ENCODE measurements at regions not wholly inside any gene's neighbourhood (a gene's known extent, or its start where the extent isn't known, plus 50 kb on each side); places are given as distances from the start of the nearest gene placed in this dataset.

DNA sequence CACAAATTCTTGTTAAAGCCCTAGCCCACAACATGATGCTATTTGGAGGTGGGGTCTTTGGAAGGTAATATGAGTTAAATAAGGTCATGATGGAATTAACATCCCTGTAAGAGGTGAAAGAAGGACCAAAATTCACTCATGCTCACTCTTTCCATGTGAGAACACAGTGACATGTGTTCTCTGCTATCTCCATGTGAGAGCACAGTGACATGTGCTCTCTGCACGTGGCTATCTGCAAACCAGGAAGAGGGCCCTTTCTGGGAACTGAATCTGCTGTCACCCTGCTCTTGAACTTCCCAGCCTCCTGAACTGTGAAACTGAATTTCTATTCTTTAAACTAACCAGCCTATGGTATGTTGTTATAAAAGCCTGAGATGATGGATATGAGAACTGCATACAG is 1159.4 kb upstream of the ADGRB3 start:
- TF ChIP-seq, protein P1, sequence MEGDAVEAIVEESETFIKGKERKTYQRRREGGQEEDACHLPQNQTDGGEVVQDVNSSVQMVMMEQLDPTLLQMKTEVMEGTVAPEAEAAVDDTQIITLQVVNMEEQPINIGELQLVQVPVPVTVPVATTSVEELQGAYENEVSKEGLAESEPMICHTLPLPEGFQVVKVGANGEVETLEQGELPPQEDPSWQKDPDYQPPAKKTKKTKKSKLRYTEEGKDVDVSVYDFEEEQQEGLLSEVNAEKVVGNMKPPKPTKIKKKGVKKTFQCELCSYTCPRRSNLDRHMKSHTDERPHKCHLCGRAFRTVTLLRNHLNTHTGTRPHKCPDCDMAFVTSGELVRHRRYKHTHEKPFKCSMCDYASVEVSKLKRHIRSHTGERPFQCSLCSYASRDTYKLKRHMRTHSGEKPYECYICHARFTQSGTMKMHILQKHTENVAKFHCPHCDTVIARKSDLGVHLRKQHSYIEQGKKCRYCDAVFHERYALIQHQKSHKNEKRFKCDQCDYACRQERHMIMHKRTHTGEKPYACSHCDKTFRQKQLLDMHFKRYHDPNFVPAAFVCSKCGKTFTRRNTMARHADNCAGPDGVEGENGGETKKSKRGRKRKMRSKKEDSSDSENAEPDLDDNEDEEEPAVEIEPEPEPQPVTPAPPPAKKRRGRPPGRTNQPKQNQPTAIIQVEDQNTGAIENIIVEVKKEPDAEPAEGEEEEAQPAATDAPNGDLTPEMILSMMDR (conservative IDR thresholded peaks at IDR 0.05) = no peak
- TF ChIP-seq EZH2 (IDR thresholded peaks at IDR 0.05; ENCODE audit: low read depth) = no peak

All from PC-9 (cell line).